Smooth muscle cell (in vitro differentiated cells): ENCODE measurements at regions not wholly inside any gene's neighbourhood (a gene's known extent, or its start where the extent isn't known, plus 50 kb on each side); places are given as distances from the start of the nearest gene placed in this dataset.

Experiments used
- DNase-seq: peaks from one replicate; lab custom pipeline; 2025; ENCODE audit not compliant: unreplicated experiment; lab: John Stamatoyannopoulos, UW
- H2AFZ ChIP-seq: fragments of 200-600 bp; sonication (generic); 2 replicates; pipeline ENCODE4 v1.6.0; 2016; ENCODE audit warnings: antibody characterized with exemption, low read depth, mild to moderate bottlenecking
- H3F3A ChIP-seq: fragments of 200-600 bp; sonication (generic); 2 replicates; pipeline ENCODE4 v1.6.0; 2017; ENCODE audit warnings: antibody characterized with exemption, low read depth
- H3K27ac ChIP-seq: fragments of 200-600 bp; sonication (generic); 2 replicates; pipeline ENCODE4 v1.5.1; 2016; ENCODE audit warnings: low read depth, mild to moderate bottlenecking
- H3K27me3 ChIP-seq: fragments of 200-600 bp; sonication (generic); 2 replicates; pipeline ENCODE4 v1.6.1; 2016; ENCODE audit warnings: low read depth, mild to moderate bottlenecking
- H3K36me3 ChIP-seq: fragments of 200-600 bp; sonication (generic); 2 replicates; pipeline ENCODE4 v1.5.1; 2016; ENCODE audit warnings: low read depth
- H3K4me1 ChIP-seq: fragments of 200-600 bp; sonication (generic); 2 replicates; pipeline ENCODE4 v1.5.1; 2016; ENCODE audit warnings: low read depth
- H3K4me2 ChIP-seq: fragments of 200-600 bp; sonication (generic); 2 replicates; pipeline ENCODE4 v1.6.0; 2016; ENCODE audit warnings: mild to moderate bottlenecking
- H3K4me3 ChIP-seq: fragments of 200-600 bp; sonication (generic); 2 replicates; pipeline ENCODE4 v1.5.1; 2016; ENCODE audit warnings: mild to moderate bottlenecking
- H3K79me2 ChIP-seq: fragments of 200-600 bp; sonication (generic); 2 replicates; pipeline ENCODE4 v1.6.0; 2016; ENCODE audit warnings: low read depth, mild to moderate bottlenecking
- H3K9ac ChIP-seq: fragments of 200-600 bp; sonication (generic); 2 replicates; pipeline ENCODE4 v1.6.0; 2016; ENCODE audit warnings: low read depth
- H3K9me3 ChIP-seq: fragments of 200-600 bp; sonication (generic); replicated peaks from 2 replicates; pipeline ENCODE4 v1.5.1; 2016; ENCODE audit warnings: low read depth
- H4K20me1 ChIP-seq: fragments of 200-600 bp; sonication (generic); 2 replicates; pipeline ENCODE4 v1.6.0; 2016; ENCODE audit warnings: low read depth
- WGBS: methylation state at CpG from one replicate; pipeline ENCODE4 v1.1.7; 2016; ENCODE audit warnings: low lambda C conversion rate; 5-methylcytosine and 5-hydroxymethylcytosine counted together
- TF ChIP-seq, protein P1 (sequence below): fragments of 200-600 bp; sonication (generic); IDR thresholded peaks from 2 replicates; pipeline ENCODE4 v1.5.1; 2017; ENCODE audit warnings: borderline replicate concordance, mild to moderate bottlenecking, antibody characterized with exemption; ENCODE audit not compliant: insufficient read depth, poor library complexity, severe bottlenecking

DNA sequence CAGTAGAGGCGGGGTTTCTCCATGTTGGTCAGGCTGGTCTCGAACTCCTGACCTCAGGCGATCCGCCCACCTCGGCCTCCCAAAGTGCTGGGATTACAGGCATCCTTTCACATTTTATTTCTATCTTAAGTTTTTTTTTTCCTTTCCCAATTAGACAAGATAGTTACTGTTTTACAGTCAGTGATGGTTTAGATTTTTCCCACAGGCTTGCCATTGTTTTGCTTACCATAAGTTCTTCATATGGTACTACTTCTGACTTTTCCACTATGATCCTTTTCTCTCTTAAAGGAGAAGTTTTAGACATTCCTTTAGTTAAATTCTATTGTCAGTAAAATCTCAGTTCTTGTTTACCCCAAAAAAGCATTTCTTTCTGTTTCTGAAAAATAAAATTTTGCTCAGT, 462.6 kb downstream of the CENPC start:
- TF ChIP-seq, protein P1, sequence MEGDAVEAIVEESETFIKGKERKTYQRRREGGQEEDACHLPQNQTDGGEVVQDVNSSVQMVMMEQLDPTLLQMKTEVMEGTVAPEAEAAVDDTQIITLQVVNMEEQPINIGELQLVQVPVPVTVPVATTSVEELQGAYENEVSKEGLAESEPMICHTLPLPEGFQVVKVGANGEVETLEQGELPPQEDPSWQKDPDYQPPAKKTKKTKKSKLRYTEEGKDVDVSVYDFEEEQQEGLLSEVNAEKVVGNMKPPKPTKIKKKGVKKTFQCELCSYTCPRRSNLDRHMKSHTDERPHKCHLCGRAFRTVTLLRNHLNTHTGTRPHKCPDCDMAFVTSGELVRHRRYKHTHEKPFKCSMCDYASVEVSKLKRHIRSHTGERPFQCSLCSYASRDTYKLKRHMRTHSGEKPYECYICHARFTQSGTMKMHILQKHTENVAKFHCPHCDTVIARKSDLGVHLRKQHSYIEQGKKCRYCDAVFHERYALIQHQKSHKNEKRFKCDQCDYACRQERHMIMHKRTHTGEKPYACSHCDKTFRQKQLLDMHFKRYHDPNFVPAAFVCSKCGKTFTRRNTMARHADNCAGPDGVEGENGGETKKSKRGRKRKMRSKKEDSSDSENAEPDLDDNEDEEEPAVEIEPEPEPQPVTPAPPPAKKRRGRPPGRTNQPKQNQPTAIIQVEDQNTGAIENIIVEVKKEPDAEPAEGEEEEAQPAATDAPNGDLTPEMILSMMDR: no peak
- Histone ChIP-seq H3K9me3 (no peaks in the 10 kb centered on the region), H3K27ac (no peak overlapping the region), H3F3A (no peaks in the 10 kb centered on the region), H3K36me3 (no peaks in the 10 kb centered on the region), H3K4me1 (peaks cover 10% of the 10 kb centered on the region), H3K4me2 (no peak overlapping the region), H3K27me3 (no peaks in the 10 kb centered on the region), H3K9ac (no peak overlapping the region), H2AFZ (no peak overlapping the region), H3K4me3 (no peak overlapping the region), H3K79me2 (no peaks in the 10 kb centered on the region), H4K20me1 (no peaks in the 10 kb centered on the region)
- WGBS: 95% methylated on average over 5 of the region's 5 CpGs
- no peak for DNase-seq

DNA sequence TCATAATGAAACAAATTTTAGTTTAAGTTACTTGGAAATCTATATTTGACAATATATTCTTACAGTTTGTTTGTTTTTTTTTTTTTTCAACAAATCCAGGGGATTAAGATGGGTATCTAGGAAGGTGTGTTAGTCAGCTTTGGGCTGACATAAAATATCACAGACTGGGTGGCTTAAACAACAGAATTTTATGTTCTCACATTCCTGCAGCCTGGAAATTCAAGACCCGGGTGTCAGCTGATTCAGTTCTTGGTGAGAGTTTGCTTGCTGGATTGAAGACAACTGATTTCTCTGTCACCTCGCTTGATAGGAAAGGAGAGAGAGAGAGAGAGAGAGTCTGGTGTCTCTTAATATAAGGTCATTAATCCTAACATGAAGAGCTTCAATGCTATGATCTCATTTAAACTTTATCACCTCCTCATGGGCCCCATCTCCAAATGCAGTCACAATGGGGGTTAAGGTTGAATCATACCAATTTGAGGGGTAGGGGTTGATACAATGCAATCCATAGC, 465.2 kb downstream of the CENPC start:
- 84% methylated on average over 2 of the region's 2 CpGs for WGBS
- TF ChIP-seq, protein P1: no peak
- no peak for DNase-seq
- Histone ChIP-seq H3K9ac (no peak overlapping the region), H3K79me2 (no peaks in the 10 kb centered on the region), H3K4me3 (no peak overlapping the region), H3K4me2 (no peak overlapping the region), H3K4me1 (peaks cover 10% of the 10 kb centered on the region), H3K27me3 (no peaks in the 10 kb centered on the region), H3K9me3 (no peaks in the 10 kb centered on the region), H4K20me1 (no peaks in the 10 kb centered on the region), H2AFZ (no peak overlapping the region), H3K27ac (no peak overlapping the region), H3F3A (no peaks in the 10 kb centered on the region), H3K36me3 (no peaks in the 10 kb centered on the region)

DNA sequence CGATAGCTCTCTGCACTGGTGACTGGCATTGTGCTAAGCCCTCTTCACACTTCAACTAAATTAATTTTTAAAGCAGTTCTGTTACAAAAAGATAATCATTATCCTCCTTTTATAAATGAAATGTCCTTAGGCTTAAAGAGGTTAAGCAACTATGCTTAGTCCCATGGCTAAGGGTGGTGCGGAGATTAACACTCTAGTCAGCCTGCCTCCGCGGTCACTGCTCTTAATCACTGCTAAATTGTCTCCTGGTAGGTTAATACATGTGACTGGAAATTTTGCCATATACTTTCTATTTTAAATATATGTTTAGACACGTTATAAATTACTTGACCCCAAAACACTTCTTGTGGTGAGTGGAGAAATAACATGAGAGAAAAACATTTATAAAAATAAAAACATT, 473.7 kb downstream of the CENPC start:
- no peak overlapping the region for H2AFZ ChIP-seq
- DNase-seq: no peak
- H3K27ac ChIP-seq: no peak overlapping the region
- TF ChIP-seq, protein P1: no peak
- no peaks in the 10 kb centered on the region for H3K4me1 ChIP-seq
- 82% methylated on average over 5 of the region's 5 CpGs for WGBS
- no peaks in the 10 kb centered on the region for H3K27me3 ChIP-seq
- H3K79me2 ChIP-seq: no peaks in the 10 kb centered on the region
- H3F3A ChIP-seq: no peaks in the 10 kb centered on the region
- no peak overlapping the region for H3K4me3 ChIP-seq
- H3K9me3 ChIP-seq: no peaks in the 10 kb centered on the region
- no peaks in the 10 kb centered on the region for H3K36me3 ChIP-seq
- H3K4me2 ChIP-seq: no peak overlapping the region
- H3K9ac ChIP-seq: no peak overlapping the region
- H4K20me1 ChIP-seq: no peaks in the 10 kb centered on the region

DNA sequence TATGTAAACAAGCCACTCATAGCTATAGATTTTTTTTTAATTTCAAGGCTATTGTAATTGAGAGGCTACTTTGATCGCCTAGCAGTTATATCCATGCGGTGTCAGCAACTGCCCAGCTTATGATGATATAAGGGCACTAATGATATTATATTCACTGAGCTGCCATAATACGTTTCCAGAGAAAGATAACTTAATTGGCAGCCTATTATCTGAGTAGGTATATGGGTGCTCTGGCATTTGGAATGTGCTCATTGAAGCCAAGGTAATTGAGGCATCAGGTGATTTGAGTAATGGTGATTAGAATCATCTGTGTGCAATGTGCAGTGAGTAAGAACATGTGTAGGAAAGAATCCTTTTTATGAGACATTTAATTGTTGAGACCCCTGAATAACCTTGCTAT, 490.0 kb downstream of the CENPC start:
- TF ChIP-seq, protein P1: no peak
- WGBS: 86% methylated on average over 3 of the region's 3 CpGs
- no peak overlapping the region for H2AFZ ChIP-seq

More for the DNA sequence above, 490.0 kb downstream of the CENPC start:
- Histone ChIP-seq H3F3A (no peaks in the 10 kb centered on the region), H3K79me2 (no peaks in the 10 kb centered on the region), H4K20me1 (no peaks in the 10 kb centered on the region), H3K4me3 (no peak overlapping the region), H3K4me1 (no peaks in the 10 kb centered on the region), H3K9ac (no peak overlapping the region), H3K27ac (no peak overlapping the region), H3K9me3 (no peaks in the 10 kb centered on the region), H3K27me3 (no peaks in the 10 kb centered on the region), H3K4me2 (no peak overlapping the region), H3K36me3 (no peaks in the 10 kb centered on the region)
- no peak for DNase-seq
